Fibroblast of lung (primary cell): ENCODE measurements at regions not wholly inside any gene's neighbourhood (a gene's known extent, or its start where the extent isn't known, plus 50 kb on each side); places are given as distances from the start of the nearest gene placed in this dataset.

Source experiments
- DNase-seq, 2 donors: peaks; one replicate each; pipeline versions ENCODE4 v3.0.0 to v3.0.0-alpha.2; 2010; ENCODE audit warnings: low read depth in 2 of 2
- H2AFZ ChIP-seq: 2 replicates; pipeline ENCODE4 v1.5.1; 2012; ENCODE audit warnings: low read length, control low read depth, inconsistent platforms
- H3K27ac ChIP-seq: 2 replicates; pipeline ENCODE4 v1.5.1; 2011; ENCODE audit warnings: low read length, control low read depth; ENCODE audit not compliant: insufficient read depth
- H3K27me3 ChIP-seq: 2 replicates; pipeline ENCODE4 v1.5.1; 2011; ENCODE audit warnings: mild to moderate bottlenecking, low read length; ENCODE audit not compliant: control insufficient read depth, insufficient read depth
- H3K36me3 ChIP-seq: 2 replicates; pipeline ENCODE4 v1.5.1; 2011; ENCODE audit warnings: low read length; ENCODE audit not compliant: control insufficient read depth, insufficient read depth
- H3K4me1 ChIP-seq: 2 replicates; pipeline ENCODE4 v1.5.1; 2011; ENCODE audit warnings: low read length; ENCODE audit not compliant: control insufficient read depth, insufficient read depth; ENCODE audit errors: extremely low read depth
- H3K4me2 ChIP-seq: 2 replicates; pipeline ENCODE4 v1.5.1; 2011; ENCODE audit warnings: low read length, control low read depth; ENCODE audit not compliant: insufficient read depth; ENCODE audit errors: extremely low read depth
- H3K4me3 ChIP-seq, 4 experiments: fragments of 200-600 bp in 1 of 4; sonication (generic) in 1 of 4; replicated peaks in 1 of 4; 2 replicates each; pipeline ENCODE4 v1.5.1; 2011 to 2016; ENCODE audit warnings: low read length in 4 of 4, low read depth in 3 of 4, mild to moderate bottlenecking in 3 of 4, control low read depth in 2 of 4, inconsistent platforms in 1 of 4, mixed read lengths in 1 of 4; ENCODE audit not compliant: insufficient read depth in 1 of 4; ENCODE audit errors: control extremely low read depth in 1 of 4
- H3K79me2 ChIP-seq: 2 replicates; pipeline ENCODE4 v1.5.1; 2012; ENCODE audit warnings: mild to moderate bottlenecking, low read length, inconsistent platforms; ENCODE audit not compliant: control insufficient read depth, insufficient read depth
- H3K9ac ChIP-seq: 2 replicates; pipeline ENCODE4 v1.5.1; 2011; ENCODE audit warnings: mild to moderate bottlenecking, low read length, control low read depth; ENCODE audit not compliant: insufficient read depth
- H3K9me3 ChIP-seq: 2 replicates; pipeline ENCODE4 v1.5.1; 2012; ENCODE audit warnings: low read depth, low read length; ENCODE audit not compliant: control insufficient read depth, insufficient read depth
- H4K20me1 ChIP-seq: 2 replicates; pipeline ENCODE4 v1.5.1; 2011; ENCODE audit warnings: low read length; ENCODE audit not compliant: control insufficient read depth, insufficient read depth; ENCODE audit errors: extremely low read depth
- CTCF ChIP-seq, 2 donors: IDR thresholded peaks in 1 of 2; conservative IDR thresholded peaks in 1 of 2; 1 replicate in 1 of 2; 2 replicates in 1 of 2; pipeline ENCODE4 v1.5.1; 2011 to 2012; ENCODE audit warnings: low read length in 2 of 2, control low read depth in 1 of 2, inconsistent platforms in 1 of 2, low read depth in 1 of 2, mild to moderate bottlenecking in 1 of 2
- EZH2 ChIP-seq: IDR thresholded peaks from 2 replicates; pipeline ENCODE4 v1.5.1; 2012; ENCODE audit warnings: low read length, control low read depth, mild to moderate bottlenecking; ENCODE audit errors: missing control alignments

- DNase-seq: no peak
- Histone ChIP-seq H3K36me3 (no peaks in the 10 kb centered on the region), H3K4me2 (no peak overlapping the region), H2AFZ (no peak overlapping the region), H3K27me3 (no peaks in the 10 kb centered on the region), H3K9ac (no peak overlapping the region), H4K20me1 (no peaks in the 10 kb centered on the region), H3K4me1 (no peaks in the 10 kb centered on the region), H3K79me2 (no peaks in the 10 kb centered on the region), H3K27ac (no peak overlapping the region), H3K9me3 (no peaks in the 10 kb centered on the region), H3K4me3 (no peak overlapping the region)
- TF ChIP-seq EZH2 (no peak), CTCF (conservative IDR thresholded peaks at IDR 0.05 in 1 of 2, IDR thresholded peaks at IDR 0.05 in 1 of 2; ENCODE audit: low read depth in 1 of 2, low read length in 2 of 2) (no peak)
Observed at GRCh38 chr13:60893801-60894200, 496.8 kb downstream of the TDRD3 start.

GRCh38 chr13:60887711-60888110 is 490.7 kb downstream of the TDRD3 start:
- Histone ChIP-seq H3K9me3 (no peaks in the 10 kb centered on the region), H3K4me3 (no peak overlapping the region), H3K27me3 (no peaks in the 10 kb centered on the region), H3K9ac (no peak overlapping the region), H3K79me2 (no peaks in the 10 kb centered on the region), H3K4me2 (no peak overlapping the region), H3K4me1 (no peaks in the 10 kb centered on the region), H4K20me1 (no peaks in the 10 kb centered on the region), H2AFZ (no peak overlapping the region), H3K36me3 (no peaks in the 10 kb centered on the region), H3K27ac (no peak overlapping the region)
- no peak for TF ChIP-seq CTCF (conservative IDR thresholded peaks at IDR 0.05 in 1 of 2, IDR thresholded peaks at IDR 0.05 in 1 of 2; ENCODE audit: low read depth in 1 of 2, low read length in 2 of 2)
- TF ChIP-seq EZH2: no peak
- no peak for DNase-seq

- H3K79me2 ChIP-seq: no peaks in the 10 kb centered on the region
- no peak overlapping the region for H3K4me3 ChIP-seq
- no peaks in the 10 kb centered on the region for H3K36me3 ChIP-seq
- H3K9me3 ChIP-seq: no peaks in the 10 kb centered on the region
- H3K4me1 ChIP-seq: no peaks in the 10 kb centered on the region
- no peak for DNase-seq
- no peaks in the 10 kb centered on the region for H4K20me1 ChIP-seq
- H3K9ac ChIP-seq: no peak overlapping the region
- H3K4me2 ChIP-seq: no peak overlapping the region
- TF ChIP-seq EZH2 (no peak), CTCF (conservative IDR thresholded peaks at IDR 0.05 in 1 of 2, IDR thresholded peaks at IDR 0.05 in 1 of 2; ENCODE audit: low read depth in 1 of 2, low read length in 2 of 2) (no peak)
- H2AFZ ChIP-seq: no peak overlapping the region
- H3K27me3 ChIP-seq: no peaks in the 10 kb centered on the region
- no peak overlapping the region for H3K27ac ChIP-seq
Observed at GRCh38 chr13:60881507-60881906, 484.5 kb downstream of the TDRD3 start.
